Panc1 (cell line): ENCODE measurements at regions not wholly inside any gene's neighbourhood (a gene's known extent, or its start where the extent isn't known, plus 50 kb on each side); places are given as distances from the start of the nearest gene placed in this dataset.

Source experiments
- POLR2AphosphoS5 ChIP-seq: IDR thresholded peaks from 2 replicates; pipeline ENCODE4 v1.6.1; 2012; ENCODE audit warnings: mild to moderate bottlenecking, low read depth, low read length, moderate library complexity
- TCF7L2 ChIP-seq: IDR thresholded peaks from 2 replicates; pipeline ENCODE4 v1.6.1; 2011; ENCODE audit warnings: mild to moderate bottlenecking, low read depth, low read length, inconsistent platforms
- TF ChIP-seq, protein P1 (sequence below): fragments of 450-650 bp; IDR thresholded peaks from 2 replicates; pipeline ENCODE4 v1.5.1; 2017; ENCODE audit warnings: mild to moderate bottlenecking

- TF ChIP-seq, protein P1, sequence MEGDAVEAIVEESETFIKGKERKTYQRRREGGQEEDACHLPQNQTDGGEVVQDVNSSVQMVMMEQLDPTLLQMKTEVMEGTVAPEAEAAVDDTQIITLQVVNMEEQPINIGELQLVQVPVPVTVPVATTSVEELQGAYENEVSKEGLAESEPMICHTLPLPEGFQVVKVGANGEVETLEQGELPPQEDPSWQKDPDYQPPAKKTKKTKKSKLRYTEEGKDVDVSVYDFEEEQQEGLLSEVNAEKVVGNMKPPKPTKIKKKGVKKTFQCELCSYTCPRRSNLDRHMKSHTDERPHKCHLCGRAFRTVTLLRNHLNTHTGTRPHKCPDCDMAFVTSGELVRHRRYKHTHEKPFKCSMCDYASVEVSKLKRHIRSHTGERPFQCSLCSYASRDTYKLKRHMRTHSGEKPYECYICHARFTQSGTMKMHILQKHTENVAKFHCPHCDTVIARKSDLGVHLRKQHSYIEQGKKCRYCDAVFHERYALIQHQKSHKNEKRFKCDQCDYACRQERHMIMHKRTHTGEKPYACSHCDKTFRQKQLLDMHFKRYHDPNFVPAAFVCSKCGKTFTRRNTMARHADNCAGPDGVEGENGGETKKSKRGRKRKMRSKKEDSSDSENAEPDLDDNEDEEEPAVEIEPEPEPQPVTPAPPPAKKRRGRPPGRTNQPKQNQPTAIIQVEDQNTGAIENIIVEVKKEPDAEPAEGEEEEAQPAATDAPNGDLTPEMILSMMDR: no peak
- TF ChIP-seq TCF7L2: no peak
- no peak for TF ChIP-seq POLR2AphosphoS5
Observed at GRCh38 chr6:49202924-49203536, 260.0 kb downstream of the MMUT start.
